HG03439 (cell line): ENCODE measurements at regions not wholly inside any gene's neighbourhood (a gene's known extent, or its start where the extent isn't known, plus 50 kb on each side); places are given as distances from the start of the nearest gene placed in this dataset.
"Not testable (repeated sequence)": the region's sequence is repeated elsewhere in the genome, so short reads cannot be mapped to it uniquely, and the experiment has no call there.

Experiments used
- ATAC-seq: cut with Tn5 transposase; IDR thresholded peaks from one replicate; pipeline ENCODE4 v1.9.1; 2021; ENCODE audit warnings: mild to moderate bottlenecking, moderate library complexity; ENCODE audit not compliant: unreplicated experiment

GRCh38 chr7:12930534-12930933, 243.1 kb downstream of the ARL4A start:
- ATAC-seq = no peak

- not testable (repeated sequence) for ATAC-seq
These were observed 244.0 kb downstream of the ARL4A start for GRCh38 chr7:12931465-12931864.

GRCh38 chr7:12939694-12940093, 252.3 kb downstream of the ARL4A start:
- ATAC-seq = no peak

GRCh38 chr7:12941512-12941911, 254.1 kb downstream of the ARL4A start:
- no peak for ATAC-seq

GRCh38 chr7:12942609-12943008, 255.2 kb downstream of the ARL4A start:
- no peak for ATAC-seq

GRCh38 chr7:12943781-12944180, 256.3 kb downstream of the ARL4A start:
- ATAC-seq = no peak

GRCh38 chr7:12945901-12946300, 258.5 kb downstream of the ARL4A start:
- no peak for ATAC-seq

GRCh38 chr7:12947465-12947864, 260.0 kb downstream of the ARL4A start:
- no peak for ATAC-seq

- ATAC-seq = no peak
These were observed 261.9 kb downstream of the ARL4A start for GRCh38 chr7:12949060-12949931.

GRCh38 chr7:12951397-12951801, 264.0 kb downstream of the ARL4A start:
- ATAC-seq = no peak

- no peak for ATAC-seq
These were observed 267.1 kb downstream of the ARL4A start for GRCh38 chr7:12954380-12955033.

- ATAC-seq = no peak
These were observed 270.1 kb downstream of the ARL4A start for GRCh38 chr7:12957487-12957886.

GRCh38 chr7:12961910-12962480, 274.6 kb downstream of the ARL4A start:
- ATAC-seq = no peak

GRCh38 chr7:12963435-12963834, 276.0 kb downstream of the ARL4A start:
- no peak for ATAC-seq

GRCh38 chr7:12964836-12965235, 277.4 kb downstream of the ARL4A start:
- ATAC-seq = no peak

- ATAC-seq = no peak
These were observed 278.3 kb downstream of the ARL4A start for GRCh38 chr7:12965767-12966166.

- no peak for ATAC-seq
These were observed 279.9 kb downstream of the ARL4A start for GRCh38 chr7:12967322-12967721.

GRCh38 chr7:12968836-12969422, 281.5 kb downstream of the ARL4A start:
- ATAC-seq = no peak

GRCh38 chr7:12970626-12971025, 283.2 kb downstream of the ARL4A start:
- no peak for ATAC-seq

GRCh38 chr7:12974451-12975166, 287.2 kb downstream of the ARL4A start:
- no peak for ATAC-seq

GRCh38 chr7:12975412-12975811, 288.0 kb downstream of the ARL4A start:
- no peak for ATAC-seq
